GM19372 (cell line): ENCODE measurements at regions not wholly inside any gene's neighbourhood (a gene's known extent, or its start where the extent isn't known, plus 50 kb on each side); places are given as distances from the start of the nearest gene placed in this dataset.

ENCODE experiments used
- ATAC-seq: cut with Tn5 transposase; IDR thresholded peaks from one replicate; pipeline ENCODE4 v1.9.1; 2021; ENCODE audit warnings: mild to moderate bottlenecking, low read depth, moderate library complexity; ENCODE audit not compliant: unreplicated experiment

- ATAC-seq = no peak
These were observed 155.6 kb upstream of the SOD1 start for GRCh38 chr21:31503939-31504338.

- no peak for ATAC-seq
These were observed 156.0 kb upstream of the SOD1 start for GRCh38 chr21:31503467-31503866.

- ATAC-seq = no peak
These were observed 156.9 kb upstream of the SOD1 start for GRCh38 chr21:31502537-31503143.

GRCh38 chr21:31501926-31502325 is 157.6 kb upstream of the SOD1 start:
- no peak for ATAC-seq

DNA sequence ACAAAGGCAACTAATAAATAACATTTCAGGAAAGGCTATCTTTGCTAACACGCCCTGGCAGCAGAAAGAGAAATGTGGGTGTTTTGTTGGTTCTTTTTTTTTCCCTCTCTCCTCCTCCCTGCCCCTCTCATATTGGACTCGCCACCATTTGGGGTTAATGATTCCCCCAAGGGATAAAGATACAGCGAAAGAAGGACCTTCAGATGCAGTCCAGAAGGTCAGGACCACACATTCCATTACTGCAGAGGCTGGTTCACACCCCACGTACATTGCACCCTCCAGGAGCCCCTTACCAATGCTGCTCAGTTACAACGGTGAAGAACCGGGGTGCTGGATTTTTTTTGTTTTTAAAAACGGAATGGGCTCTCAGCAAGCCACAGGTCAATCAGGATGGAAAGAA is 156.9 kb upstream of the TIAM1 start:
- no peak for ATAC-seq

- ATAC-seq = no peak
These were observed 156.0 kb upstream of the TIAM1 start for GRCh38 chr21:31500071-31500470.

DNA sequence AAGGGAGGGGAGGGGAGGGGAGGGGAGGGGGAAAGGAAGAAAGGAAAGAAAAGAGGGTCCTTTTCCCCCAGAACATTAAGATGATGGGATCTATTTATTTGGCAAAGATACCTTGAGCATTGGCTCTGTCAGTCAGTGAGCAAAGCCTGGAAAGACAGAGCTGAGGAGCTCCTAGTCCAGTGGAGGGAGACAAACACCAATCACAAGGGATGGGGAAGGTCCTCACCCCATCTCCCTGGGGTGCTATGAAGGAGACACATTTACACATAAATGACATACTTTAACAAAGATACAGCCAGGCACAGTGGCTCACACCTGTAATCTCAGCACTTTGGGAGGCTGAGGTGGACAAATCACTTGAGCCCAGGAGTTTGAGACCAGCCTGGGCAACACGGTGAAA is 154.9 kb upstream of the TIAM1 start:
- ATAC-seq = no peak

DNA sequence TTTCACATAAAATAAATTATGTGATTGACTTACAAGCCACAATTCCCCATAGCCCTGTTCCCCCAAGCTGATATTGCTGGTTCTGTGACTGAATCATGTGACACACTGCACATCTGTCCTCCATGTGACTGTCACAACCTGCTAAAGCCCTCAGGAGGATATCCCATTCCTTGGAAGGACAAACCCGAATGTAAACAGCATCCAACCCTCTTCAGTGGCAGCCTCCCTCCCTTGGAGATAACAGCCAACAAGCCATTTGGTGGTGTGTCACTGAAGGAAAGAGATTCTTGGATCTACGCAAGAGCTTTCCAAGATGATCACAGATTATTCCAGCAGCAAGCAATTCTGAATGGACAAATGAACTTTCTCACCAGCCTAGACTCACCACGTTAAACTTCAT is 153.9 kb upstream of the TIAM1 start:
- ATAC-seq = no peak

DNA sequence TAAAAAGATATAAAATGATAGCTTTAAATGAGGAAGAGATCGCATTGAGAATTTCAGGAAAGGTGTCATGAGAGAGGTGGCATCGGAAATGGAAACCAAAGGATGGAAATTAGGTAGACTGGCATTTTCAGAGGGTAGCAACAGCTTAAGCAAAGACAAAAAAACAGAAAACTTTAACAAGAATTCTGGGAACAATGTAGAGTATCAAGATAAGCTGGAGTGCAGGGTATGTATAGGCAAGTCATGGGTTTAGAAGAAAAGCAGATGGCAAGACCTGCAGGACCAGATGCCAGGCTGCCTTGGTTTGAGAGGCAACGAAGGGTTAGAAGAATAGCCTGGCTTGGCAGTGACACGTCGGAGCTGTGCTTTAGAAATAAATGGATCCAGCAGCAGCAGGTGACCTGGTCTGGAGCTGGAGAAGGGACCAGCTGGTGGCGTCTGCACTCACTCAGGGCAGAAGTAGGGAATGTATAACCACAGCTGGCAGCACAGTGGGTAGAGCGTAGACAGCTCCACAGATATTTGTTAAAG is 149.4 kb upstream of the TIAM1 start:
- no peak for ATAC-seq

DNA sequence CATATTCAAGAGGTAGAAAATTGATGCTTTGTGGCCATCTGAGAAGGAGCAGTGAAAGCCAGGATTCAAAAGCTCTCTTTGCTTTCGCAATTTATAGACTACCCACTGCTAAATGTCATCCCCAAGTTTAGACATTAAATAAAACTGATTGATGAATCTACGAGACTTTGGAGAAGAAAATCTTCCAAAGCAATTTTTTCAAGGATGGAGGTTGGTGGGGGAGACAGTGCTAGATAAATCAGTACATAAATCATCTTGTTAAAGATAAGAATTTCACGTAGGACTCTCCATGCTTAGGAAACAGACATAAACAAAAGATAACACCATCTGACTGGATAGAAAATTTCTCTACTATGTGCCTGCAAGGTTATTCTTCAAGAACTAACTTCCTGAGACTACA is 147.6 kb upstream of the TIAM1 start:
- no peak for ATAC-seq

DNA sequence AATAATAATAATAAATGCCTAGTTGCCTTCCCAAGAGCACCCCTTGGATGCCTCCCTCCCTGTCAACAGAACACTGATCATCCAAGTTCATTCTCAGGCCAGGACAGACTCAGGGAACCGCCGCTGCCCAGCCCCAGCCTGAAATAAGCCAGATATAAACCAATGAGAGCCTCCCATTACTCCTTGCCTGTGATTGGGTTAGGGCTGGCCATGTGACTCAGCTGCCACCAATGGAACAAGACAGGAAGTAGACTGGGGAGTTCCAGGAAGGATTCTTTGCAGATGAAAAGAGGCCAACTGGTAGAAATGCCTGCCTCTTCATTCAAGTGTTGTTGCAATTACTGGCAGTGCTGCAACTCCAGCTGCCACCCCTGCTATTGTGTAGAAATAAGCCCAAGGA is 146.4 kb upstream of the TIAM1 start:
- ATAC-seq = no peak

- ATAC-seq = no peak
These were observed 145.7 kb upstream of the TIAM1 start for GRCh38 chr21:31489726-31490125.

DNA sequence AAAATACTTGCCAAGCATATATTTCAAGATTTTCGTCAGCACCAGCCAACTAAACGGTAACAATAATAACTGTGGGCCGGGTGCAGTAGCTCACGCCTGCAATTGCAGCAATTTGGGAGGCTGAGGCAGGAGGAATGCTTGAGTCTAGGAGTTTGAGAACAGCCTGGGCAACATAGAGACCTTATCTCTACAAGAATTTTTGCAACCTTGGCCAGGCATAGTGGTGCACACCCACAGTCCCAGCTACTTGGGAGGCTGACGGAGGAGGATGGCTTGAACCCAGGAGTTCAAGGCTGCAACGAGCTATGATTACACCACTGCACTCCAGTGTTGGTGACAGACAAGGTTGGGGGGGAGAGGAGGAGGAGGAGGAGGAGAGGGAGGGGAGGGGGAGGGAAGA is 145.0 kb upstream of the TIAM1 start:
- ATAC-seq = no peak

- ATAC-seq = no peak
These were observed 140.2 kb upstream of the TIAM1 start for GRCh38 chr21:31484219-31484618.

- no peak for ATAC-seq
These were observed 139.1 kb upstream of the TIAM1 start for GRCh38 chr21:31483146-31483545.

DNA sequence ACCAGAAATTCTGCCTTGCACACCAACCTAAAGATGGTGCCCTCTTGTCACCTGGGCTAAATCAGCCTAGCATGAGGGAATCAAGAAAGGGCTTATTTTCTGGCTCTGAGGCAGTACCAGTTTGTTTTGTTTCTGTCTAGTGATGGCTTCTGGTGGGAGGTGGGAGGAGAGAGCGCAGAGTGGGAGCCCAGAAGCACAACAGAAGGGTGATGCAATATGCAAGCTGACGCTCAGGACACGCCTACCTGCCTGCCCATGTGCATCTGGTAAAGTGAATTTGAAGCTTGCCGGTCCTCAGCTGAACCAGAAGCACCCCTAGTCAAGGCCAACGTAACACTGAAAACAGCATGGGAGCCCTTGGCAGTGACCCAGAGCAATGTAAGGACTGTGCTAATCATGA is 138.4 kb upstream of the TIAM1 start:
- no peak for ATAC-seq

- no peak for ATAC-seq
These were observed 136.2 kb upstream of the TIAM1 start for GRCh38 chr21:31480228-31480627.

GRCh38 chr21:31479714-31480113 is 135.7 kb upstream of the TIAM1 start:
- ATAC-seq = no peak

GRCh38 chr21:31479222-31479621 is 135.2 kb upstream of the TIAM1 start:
- ATAC-seq = no peak

GRCh38 chr21:31476263-31477022 is 132.4 kb upstream of the TIAM1 start:
- ATAC-seq = no peak

DNA sequence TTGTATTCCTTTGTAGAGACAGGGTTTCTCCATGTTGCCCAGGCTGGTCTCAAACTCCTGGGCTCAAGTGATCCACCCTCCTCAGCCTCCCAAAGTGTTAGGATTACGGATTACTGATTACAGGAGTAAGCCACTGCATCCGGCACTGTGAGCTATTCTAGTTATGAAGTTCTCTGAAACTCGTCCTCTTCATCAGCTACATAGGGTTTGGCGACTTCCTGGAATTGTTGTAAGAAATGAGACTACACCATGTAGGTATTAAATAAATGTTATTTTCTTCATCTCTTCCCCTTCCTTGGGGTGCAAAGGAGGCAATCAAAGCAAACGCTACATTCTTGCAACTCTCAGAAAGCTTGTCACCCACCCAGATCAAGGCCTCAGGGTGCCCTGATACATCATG is 131.2 kb upstream of the TIAM1 start:
- no peak for ATAC-seq

DNA sequence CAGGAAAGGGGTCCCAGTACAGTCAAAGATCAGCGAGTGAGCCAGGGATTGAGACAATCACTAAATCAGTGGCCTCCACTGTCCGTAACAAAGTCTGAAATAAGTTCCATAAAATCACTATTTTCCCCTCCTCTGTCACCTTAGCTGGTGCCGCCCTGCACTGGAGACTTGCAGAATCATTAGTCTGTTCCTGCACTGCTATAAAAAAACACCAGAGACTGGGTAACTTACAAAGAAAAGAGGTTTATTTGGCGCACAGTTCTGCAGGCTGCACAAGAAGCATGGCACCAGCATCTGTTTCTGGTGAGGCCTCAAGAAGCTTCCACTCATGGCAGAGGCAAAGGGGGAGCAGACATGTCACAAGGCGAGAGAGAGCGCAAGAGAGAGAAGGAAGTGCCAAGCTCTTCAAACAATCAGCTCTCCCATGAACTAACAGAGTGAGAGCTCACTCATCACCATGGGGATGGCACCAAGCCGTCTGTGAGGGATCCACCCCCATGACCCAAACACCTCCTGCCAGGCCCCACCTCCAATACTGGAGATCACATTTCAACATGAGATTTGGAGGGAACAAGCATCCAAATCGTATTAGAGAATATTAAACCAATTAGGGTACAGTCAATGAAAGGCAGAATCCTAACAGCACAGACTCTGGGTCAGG is 129.8 kb upstream of the TIAM1 start:
- no peak for ATAC-seq
